GM18519 (cell line): ENCODE measurements at regions not wholly inside any gene's neighbourhood (a gene's known extent, or its start where the extent isn't known, plus 50 kb on each side); places are given as distances from the start of the nearest gene placed in this dataset.
"Not testable (repeated sequence)": the region's sequence is repeated elsewhere in the genome, so short reads cannot be mapped to it uniquely, and the experiment has no call there.

ENCODE experiments used
- ATAC-seq: cut with Tn5 transposase; IDR thresholded peaks from one replicate; pipeline ENCODE4 v1.9.1; 2021; ENCODE audit warnings: mild to moderate bottlenecking, moderate library complexity; ENCODE audit not compliant: unreplicated experiment, low FRiP score

- no peak for ATAC-seq
Observed at GRCh38 chrX:40936827-40937226, 148.4 kb upstream of the USP9X start.

DNA sequence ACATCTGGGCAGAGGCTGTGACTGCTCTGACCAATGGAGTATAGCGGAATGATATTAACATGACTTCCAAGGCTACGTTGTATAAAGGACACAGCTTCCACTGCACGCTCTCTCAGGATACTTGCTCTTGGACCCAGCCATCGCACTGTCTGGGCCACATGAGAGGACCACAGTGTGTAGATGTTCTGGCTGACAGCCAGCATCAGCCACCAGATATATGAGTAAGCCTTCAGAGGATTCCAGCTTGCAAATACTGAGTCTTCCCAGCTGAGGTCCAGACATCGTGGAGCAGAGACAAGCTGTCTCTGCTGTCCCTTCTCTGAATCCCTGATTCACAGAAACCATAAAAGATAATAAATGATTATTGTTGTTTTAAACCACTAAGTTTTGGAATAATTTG lies 146.8 kb upstream of the USP9X start:
- no peak for ATAC-seq

GRCh38 chrX:40943093-40943641 lies 142.1 kb upstream of the USP9X start:
- ATAC-seq: no peak

- no peak for ATAC-seq
Observed at GRCh38 chrX:40945361-40945713, 139.9 kb upstream of the USP9X start.

GRCh38 chrX:40947276-40947675 lies 138.0 kb upstream of the USP9X start:
- ATAC-seq: no peak

- no peak for ATAC-seq
Observed at GRCh38 chrX:40949071-40949470, 136.2 kb upstream of the USP9X start.

DNA sequence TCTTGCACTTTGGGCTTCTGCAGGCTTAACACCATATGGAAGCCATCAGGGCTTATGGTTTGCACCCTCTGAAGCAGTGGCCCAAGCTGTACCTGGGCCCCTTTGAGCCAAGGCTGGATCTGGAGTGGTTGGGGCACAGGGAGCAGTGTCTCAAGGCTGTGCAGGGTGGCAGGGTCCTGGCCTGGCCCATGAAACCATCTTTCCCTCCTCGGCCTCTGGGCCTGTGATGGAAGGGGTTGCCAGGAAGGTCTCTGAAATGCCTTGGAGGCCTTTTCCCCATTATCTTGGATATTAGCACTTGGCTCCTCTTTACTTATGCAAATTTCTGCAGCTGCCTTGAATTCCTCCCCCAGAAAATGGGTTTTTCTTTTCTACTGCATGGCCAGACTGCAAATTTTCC lies 134.7 kb upstream of the USP9X start:
- ATAC-seq: no peak

DNA sequence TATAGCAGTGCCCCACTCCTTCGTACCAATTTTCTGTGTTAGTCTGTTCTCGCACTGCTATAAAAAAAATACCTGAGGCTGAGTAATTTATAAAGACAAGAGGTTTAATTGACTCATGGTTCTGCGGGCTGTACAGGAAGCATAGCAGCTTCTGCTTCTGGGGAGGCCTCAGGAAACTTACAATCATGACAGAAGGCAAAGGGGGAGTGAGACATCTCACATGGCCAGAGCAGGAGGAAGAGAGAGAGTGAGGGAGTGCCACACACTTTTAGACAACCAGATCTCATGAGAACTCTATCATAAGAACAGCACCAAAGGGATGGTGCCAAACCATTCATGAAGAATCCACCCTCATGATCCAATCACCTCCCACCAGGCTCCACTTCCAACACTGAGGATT lies 133.8 kb upstream of the USP9X start:
- not testable (repeated sequence) for ATAC-seq

DNA sequence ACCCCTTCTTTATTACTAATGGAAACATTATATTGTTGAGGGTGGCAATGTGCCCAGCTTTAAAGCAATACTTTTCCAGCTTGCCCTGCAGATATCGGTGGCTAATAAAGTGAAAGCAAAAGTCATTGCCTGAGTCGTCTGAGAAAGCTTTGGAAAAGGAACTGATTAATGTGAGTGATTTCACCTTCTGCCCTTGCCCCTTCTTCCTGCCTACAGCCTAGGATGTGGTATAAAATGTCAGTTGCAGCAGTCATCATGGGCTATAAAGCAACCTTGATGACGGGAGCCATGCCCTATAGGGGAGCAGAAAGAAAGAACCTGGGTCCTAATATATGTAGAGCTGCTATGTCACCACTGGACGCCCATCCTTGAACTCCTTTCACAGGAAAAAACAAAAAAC lies 132.4 kb upstream of the USP9X start:
- no peak for ATAC-seq

DNA sequence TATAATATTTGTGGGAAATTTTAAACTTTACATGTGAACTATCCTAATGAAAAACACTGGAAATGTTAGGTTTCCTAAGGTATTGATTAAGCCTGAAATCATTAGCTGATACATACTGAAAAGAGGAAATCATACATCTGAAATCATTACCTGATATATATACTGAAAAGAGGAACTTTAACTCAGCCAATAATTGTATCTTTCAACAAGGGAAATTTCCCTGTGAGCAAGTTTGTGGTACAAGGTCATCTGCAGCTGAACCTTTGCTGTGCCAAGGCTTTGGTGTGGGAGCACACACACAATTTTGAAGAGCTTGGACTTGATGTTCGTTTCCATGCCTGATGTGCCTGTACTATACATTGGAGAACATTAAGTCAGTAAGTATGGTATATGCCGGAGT lies 131.9 kb upstream of the USP9X start:
- ATAC-seq: no peak

DNA sequence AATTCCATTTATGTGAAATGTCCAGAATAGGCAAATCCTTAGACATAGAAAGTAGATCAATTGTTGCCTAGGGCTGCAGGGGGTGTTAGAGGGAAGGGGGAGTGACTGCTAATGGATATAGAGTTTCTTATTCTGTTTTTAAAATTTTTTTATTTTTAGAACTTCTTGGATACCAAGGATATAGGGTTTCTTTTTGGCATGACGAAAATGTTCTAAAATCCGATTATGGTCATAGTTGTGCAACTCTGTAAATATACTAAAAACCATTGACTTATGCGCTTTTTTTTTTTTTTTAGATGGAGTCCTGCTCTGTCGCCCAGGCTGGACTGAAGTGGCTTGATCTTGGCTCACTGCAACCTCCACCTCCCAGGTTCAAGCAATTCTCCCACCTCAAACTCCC lies 125.2 kb upstream of the USP9X start:
- ATAC-seq: no peak

DNA sequence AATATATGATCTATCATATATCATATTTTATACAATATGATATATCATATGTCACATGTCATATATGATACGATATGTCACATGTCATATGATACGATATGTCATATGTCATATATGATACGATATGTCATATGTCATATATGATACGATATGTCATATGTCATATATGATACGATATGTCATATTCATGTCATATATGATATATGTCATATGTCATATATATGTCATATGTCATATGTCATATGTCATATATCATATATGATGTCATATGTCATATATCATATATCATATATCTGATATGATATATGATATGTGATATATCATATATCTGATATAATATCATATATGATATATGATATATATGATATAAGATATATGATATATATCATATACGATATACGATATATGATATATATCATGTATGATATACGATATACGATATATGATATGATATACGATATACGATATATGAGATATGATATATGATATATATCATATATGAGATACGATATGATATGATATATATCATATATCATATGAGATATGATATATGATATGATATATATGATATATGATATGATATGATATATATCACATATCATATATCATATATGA lies 122.3 kb upstream of the USP9X start:
- ATAC-seq: no peak

- ATAC-seq: no peak
Observed at GRCh38 chrX:40964008-40964407, 121.2 kb upstream of the USP9X start.

GRCh38 chrX:40964633-40965586 lies 120.3 kb upstream of the USP9X start:
- no peak for ATAC-seq

DNA sequence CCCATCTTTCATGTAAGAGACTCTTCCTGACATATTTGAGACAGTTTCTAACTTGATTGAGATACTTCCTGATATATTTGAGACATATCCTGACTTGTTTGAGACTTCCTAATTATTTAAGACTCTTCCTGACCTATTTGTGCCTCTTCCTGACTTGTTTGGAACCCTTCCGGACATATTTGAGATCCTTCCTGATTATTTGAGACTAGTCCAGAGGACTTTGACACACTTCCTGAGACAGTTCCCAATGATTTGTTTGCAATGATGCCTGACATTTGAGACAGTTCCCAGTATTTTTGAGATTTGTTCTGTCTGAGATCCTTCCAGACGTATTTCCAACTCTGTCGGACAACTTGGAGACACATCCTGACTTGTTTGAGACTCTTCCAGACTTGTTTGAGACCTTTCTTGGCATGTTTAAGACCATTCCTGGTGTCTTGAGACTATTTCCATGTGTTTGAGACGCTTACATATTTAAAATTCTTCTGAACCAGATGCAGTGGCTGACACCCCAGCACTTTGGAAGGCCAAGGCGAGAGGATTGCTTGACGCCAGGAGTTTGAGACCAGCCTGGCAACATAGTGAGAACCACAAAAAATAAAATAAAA lies 118.9 kb upstream of the USP9X start:
- ATAC-seq: no peak

GRCh38 chrX:40968180-40968579 lies 117.1 kb upstream of the USP9X start:
- no peak for ATAC-seq

DNA sequence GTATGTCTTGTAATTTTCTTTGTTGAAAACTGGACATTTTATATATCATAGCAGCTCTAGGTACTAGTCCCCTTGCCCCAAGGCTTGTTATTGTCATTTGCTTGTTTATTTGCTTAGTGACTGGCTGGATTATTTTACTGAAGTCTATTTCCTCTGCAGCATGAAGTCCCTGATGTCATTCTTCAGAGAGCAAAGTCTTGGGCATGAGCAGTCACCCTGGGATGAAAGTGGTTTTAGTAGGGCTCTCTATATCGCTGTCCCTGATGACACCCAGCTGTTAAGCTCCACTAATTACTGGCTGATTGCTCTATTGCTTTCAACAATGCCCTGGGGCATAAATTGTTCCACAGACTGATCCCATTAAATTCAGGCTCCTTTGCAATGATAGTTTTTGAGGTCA lies 113.5 kb upstream of the USP9X start:
- no peak for ATAC-seq

DNA sequence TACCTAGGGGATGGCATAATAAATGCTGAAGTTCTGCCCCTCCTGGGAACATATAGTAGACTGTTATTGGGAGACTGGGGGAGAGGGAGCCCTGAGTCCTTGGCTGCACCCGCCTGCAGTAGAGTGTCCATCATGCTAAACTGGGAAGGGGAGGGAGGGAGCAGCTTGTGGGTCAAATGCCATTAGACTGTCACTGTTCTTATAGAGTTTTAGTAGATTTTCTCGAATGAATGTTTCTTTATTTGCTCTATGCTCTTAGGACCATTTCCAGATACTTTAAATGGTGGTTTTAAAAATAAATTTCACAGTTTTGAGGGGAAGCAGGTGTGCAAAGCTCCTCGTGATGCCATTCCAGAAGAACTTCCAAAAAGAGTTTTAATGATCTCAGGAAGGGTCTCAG lies 111.6 kb upstream of the USP9X start:
- ATAC-seq: no peak

- ATAC-seq: no peak
Observed at GRCh38 chrX:40975951-40976350, 109.3 kb upstream of the USP9X start.

DNA sequence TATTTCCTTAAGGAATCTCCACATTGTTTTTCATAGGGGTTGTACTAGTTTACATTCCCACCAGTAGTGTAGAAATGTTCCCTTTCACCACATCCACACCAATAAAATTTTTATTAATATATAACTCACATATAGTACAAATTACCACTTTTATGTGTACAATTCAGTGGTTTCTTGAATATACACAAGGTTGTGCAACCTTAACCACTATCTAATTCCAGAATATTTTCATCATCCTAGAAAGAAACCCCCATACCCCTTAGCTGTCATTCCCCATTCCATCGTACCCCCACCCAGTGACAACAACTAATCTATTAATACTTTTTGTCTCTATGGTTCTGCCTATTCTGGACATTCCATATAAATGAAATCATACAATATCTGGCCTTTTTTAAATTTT lies 108.3 kb upstream of the USP9X start:
- ATAC-seq: no peak

GRCh38 chrX:40984962-40985361 lies 100.3 kb upstream of the USP9X start:
- no peak for ATAC-seq
